ENCODE measurements at regions not wholly inside any gene's neighbourhood (a gene's known extent, or its start where the extent isn't known, plus 50 kb on each side); places are given as distances from the start of the nearest gene placed in this dataset.

DNA sequence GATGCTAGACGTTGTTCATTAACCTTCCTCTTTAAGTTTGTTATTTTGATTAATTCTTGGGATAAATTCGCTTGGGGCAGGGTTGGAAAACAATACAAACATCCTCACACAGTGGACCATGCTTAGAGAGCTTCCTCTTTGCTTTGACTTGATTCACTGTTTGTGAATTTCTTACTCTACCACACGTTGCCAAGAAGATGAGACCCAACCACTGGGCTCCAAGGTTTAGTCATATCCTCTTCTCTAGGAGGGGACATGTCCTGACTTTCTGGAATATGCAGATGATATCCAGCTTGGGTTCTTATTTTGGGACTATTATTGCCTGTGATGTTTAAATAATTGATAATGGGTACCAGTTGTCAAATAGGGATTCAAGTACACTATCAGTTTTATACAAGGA is 428.2 kb downstream of the ATP23 start:
- TF ChIP-seq POLR2A (IDR thresholded peaks at IDR 0.05; ENCODE audit: low read length), result no peak
- no peak for TF ChIP-seq GATA1 (IDR thresholded peaks at IDR 0.05; ENCODE audit: low read depth, low read length)

All from erythroblast (primary cell).